Nephron progenitor cell (in vitro differentiated cells): ENCODE measurements at regions not wholly inside any gene's neighbourhood (a gene's known extent, or its start where the extent isn't known, plus 50 kb on each side); places are given as distances from the start of the nearest gene placed in this dataset.

Source experiments
- DNase-seq: peaks from one replicate; pipeline ENCODE4 v3.0.0; 2021
- H3K27ac Mint-ChIP-seq: 2 replicates; pipeline ENCODE4 v1.8.0; 2021; ENCODE audit warnings: mild to moderate bottlenecking, moderate library complexity, mixed read lengths
- H3K27me3 Mint-ChIP-seq: 2 replicates; pipeline ENCODE4 v1.8.0; 2021; ENCODE audit warnings: mild to moderate bottlenecking, low read depth, mixed read lengths; ENCODE audit not compliant: poor library complexity
- H3K36me3 Mint-ChIP-seq: 2 replicates; pipeline ENCODE4 v1.8.0; 2021; ENCODE audit warnings: low read depth, mixed read lengths
- H3K4me1 Mint-ChIP-seq: 2 replicates; pipeline ENCODE4 v1.8.0; 2021; ENCODE audit warnings: mixed read lengths
- H3K4me3 Mint-ChIP-seq: 2 replicates; pipeline ENCODE4 v1.8.0; 2021; ENCODE audit warnings: mild to moderate bottlenecking, moderate library complexity, mixed read lengths
- H3K9me3 Mint-ChIP-seq: 2 replicates; pipeline ENCODE4 v1.8.0; 2021; ENCODE audit warnings: mild to moderate bottlenecking, moderate library complexity, mixed read lengths
- TF ChIP-seq, protein P1 (sequence below): fragments of 200-600 bp; sonication (generic); IDR thresholded peaks from 2 replicates; pipeline ENCODE4 v1.5.0; 2021; ENCODE audit warnings: antibody characterized with exemption

DNA sequence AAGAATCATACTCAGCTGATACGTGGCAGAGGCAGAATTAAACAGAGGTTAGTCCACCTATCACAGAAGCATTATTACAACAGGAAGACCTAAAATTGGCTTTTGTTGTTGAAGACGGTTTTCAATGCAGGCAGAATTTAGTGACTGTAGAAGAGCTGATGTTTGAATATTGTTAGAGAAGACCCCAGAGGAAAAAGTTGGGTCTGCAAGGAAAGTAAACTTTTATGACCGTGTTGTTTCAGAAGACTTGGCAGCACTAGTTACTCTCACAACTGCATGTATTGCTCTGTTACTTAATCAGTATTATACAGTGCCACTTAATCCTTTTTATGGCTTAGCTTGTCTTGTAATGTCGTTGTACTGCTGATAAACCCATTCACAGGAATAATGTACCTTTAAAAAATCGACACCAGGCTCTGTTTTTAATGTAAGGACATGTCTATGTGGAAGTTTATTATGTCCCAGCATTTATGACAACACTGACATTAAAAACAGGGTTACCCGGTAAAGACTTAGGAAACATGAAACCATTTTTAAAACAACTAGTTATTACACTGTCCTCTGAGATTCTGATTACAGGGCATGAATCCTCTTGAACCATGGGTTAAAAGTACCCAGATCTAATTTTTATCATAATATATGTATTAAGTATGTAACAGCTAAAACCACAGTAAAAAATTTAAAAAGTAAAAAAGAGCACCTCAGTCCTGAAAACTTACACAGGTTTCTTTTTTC lies 235.4 kb downstream of the TTLL7 start:
- TF ChIP-seq, protein P1, sequence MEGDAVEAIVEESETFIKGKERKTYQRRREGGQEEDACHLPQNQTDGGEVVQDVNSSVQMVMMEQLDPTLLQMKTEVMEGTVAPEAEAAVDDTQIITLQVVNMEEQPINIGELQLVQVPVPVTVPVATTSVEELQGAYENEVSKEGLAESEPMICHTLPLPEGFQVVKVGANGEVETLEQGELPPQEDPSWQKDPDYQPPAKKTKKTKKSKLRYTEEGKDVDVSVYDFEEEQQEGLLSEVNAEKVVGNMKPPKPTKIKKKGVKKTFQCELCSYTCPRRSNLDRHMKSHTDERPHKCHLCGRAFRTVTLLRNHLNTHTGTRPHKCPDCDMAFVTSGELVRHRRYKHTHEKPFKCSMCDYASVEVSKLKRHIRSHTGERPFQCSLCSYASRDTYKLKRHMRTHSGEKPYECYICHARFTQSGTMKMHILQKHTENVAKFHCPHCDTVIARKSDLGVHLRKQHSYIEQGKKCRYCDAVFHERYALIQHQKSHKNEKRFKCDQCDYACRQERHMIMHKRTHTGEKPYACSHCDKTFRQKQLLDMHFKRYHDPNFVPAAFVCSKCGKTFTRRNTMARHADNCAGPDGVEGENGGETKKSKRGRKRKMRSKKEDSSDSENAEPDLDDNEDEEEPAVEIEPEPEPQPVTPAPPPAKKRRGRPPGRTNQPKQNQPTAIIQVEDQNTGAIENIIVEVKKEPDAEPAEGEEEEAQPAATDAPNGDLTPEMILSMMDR, result no peak
- Mint-ChIP-seq H3K27ac (no peak overlapping the region), H3K4me3 (no peak overlapping the region), H3K4me1 (peaks cover 61% of the 10 kb centered on the region), H3K27me3 (no peaks in the 10 kb centered on the region), H3K36me3 (no peaks in the 10 kb centered on the region), H3K9me3 (no peaks in the 10 kb centered on the region)
- no peak for DNase-seq

DNA sequence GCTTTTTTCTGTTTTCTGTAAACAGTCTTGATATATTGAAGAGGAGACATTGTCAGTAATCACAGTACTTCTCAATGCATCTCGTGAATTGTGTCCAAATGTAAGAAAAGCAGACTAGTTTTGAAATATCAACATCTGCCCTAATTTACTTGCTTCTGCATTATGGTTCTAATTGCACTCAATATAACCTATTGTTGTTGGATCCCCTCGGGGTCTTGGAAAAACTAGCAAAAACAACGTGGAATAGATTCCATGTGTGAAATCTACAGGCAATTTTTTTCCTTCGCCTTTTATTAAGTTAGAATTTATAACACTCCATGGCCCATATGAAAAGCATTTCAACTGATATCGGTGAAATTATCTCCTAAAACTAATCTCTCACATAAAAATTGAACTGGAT lies 236.5 kb downstream of the TTLL7 start:
- Mint-ChIP-seq H3K36me3 (no peaks in the 10 kb centered on the region), H3K9me3 (no peaks in the 10 kb centered on the region), H3K27ac (no peak overlapping the region), H3K4me1 (peaks cover 61% of the 10 kb centered on the region), H3K4me3 (no peak overlapping the region), H3K27me3 (peaks cover 1% of the 10 kb centered on the region)
- no peak for DNase-seq
- TF ChIP-seq, protein P1, result no peak

DNA sequence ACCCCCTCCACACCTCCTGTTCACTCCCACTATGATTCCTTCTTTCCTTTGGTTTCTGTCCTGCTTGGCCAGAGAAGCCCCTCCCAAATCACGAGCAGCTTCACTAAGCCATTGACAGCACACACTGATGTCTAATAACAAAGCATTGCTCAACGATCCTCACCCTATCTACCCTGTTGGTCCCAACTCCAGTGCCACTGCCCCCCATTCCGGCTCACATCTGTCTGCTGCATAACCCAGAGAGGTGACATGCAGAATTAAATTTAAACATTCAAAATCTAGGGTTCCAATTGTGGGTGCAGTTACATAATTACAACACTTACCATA lies 236.9 kb downstream of the TTLL7 start:
- peaks cover 61% of the 10 kb centered on the region for H3K4me1 Mint-ChIP-seq
- H3K27ac Mint-ChIP-seq, result peak overlapping the region; percentile 76
- no peaks in the 10 kb centered on the region for H3K9me3 Mint-ChIP-seq

DNA sequence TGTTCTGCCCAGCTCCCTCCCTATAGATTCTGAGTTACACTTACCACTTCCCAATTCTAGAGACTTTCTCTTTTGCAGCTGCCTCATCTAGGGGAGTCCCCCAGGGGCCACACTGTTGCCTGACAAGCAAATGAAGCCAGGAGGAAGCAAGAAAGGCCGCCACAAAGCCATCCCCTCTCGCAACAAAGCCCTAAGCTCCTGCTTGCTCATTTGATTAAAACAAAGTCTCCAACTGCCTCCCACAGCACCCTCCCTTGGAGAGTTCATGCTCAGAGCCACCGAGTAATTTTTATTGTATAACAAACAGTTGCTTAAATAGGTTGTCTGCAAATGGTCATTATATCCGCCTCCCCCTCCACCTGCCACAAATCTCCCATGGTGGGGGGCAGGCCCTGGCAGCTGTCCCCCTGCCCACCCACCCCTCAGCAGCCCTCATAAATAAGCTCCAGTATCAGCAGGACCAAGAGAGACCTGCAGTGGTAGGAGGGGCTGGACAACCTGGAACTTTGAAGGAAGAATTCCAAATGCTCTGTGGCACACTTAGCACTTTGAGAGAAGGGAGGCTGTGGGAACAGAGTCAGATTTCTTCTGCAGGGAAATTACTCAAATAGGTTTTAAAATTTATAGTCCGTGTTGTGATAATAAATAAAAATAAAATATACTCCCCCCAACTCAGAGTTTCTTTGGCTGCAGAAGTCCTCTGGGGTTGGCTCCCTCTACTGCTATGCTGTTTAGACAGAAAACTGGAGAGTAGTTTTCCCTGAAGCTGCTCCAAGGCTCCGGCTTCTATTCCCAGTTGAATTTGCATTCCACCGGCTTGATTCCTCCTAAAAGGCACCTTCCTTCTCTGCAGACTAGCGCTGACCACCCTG lies 237.5 kb downstream of the TTLL7 start:
- DNase-seq, result peak; percentile 10
- TF ChIP-seq, protein P1, result no peak
- Mint-ChIP-seq H3K36me3 (no peaks in the 10 kb centered on the region), H3K9me3 (no peaks in the 10 kb centered on the region), H3K4me3 (peak overlapping the region; percentile 61), H3K27ac (peak overlapping the region; percentile 76), H3K4me1 (peaks cover 61% of the 10 kb centered on the region), H3K27me3 (peaks cover 3% of the 10 kb centered on the region)

More for the DNA sequence above, 236.9 kb downstream of the TTLL7 start:
- Mint-ChIP-seq H3K36me3 (no peaks in the 10 kb centered on the region), H3K4me3 (peak overlapping the region; percentile 61), H3K27me3 (peaks cover 3% of the 10 kb centered on the region)
- TF ChIP-seq, protein P1, result no peak
- no peak for DNase-seq

DNA sequence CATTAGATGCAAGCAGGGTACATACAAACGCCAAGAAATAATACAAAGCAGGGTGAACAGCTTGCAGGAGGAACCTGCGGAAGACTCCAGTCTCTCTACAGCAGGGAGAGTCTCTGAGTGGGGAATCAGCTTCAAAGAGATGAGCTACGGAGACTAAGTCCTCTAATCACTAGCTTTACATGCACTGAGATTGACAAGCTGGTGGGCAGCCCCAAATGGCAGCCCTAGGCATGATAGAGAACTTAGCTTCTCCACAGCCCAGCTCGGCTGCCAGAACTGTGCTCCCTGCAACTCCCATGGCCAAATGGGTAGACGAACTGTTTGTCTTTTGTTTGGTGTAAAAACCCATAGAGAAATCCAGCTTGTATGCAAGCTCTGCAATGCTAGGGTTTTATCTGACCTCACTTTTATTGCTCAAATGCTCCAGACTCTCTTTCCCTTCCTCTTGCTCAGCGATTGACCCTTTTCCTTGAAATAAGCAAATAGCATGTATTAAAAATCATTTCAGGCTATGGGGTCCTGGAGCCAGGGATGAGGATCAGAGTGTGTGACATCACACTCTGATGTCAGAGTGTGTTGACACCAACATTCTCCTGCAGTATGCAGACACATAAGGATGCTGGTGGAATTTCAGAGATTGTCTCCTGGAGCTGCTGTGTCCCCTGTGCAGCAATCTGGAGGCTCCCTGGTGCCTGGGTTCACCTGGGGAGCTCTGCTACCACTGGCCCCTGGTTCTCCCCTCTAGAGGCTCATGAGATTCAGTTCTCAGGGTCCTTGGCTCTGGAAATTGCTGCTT lies 238.5 kb downstream of the TTLL7 start:
- Mint-ChIP-seq H3K27ac (no peak overlapping the region), H3K9me3 (no peaks in the 10 kb centered on the region), H3K36me3 (no peaks in the 10 kb centered on the region), H3K4me1 (peaks cover 60% of the 10 kb centered on the region), H3K27me3 (peaks cover 3% of the 10 kb centered on the region), H3K4me3 (no peak overlapping the region)
- DNase-seq, result no peak
- TF ChIP-seq, protein P1, result no peak
